ENCODE measurements at regions not wholly inside any gene's neighbourhood (a gene's known extent, or its start where the extent isn't known, plus 50 kb on each side); places are given as distances from the start of the nearest gene placed in this dataset.

GRCh38 chr11:121958971-121959325 is 157.1 kb downstream of the BLID start:
- TF ChIP-seq NFIC (IDR thresholded peaks at IDR 0.05) (no peak), EP300 (IDR thresholded peaks at IDR 0.05; ENCODE audit: borderline replicate concordance) (no peak)
